ENCODE measurements at regions not wholly inside any gene's neighbourhood (a gene's known extent, or its start where the extent isn't known, plus 50 kb on each side); places are given as distances from the start of the nearest gene placed in this dataset.
"Not testable (repeated sequence)": the region's sequence is repeated elsewhere in the genome, so short reads cannot be mapped to it uniquely, and the experiment has no call there.

DNA sequence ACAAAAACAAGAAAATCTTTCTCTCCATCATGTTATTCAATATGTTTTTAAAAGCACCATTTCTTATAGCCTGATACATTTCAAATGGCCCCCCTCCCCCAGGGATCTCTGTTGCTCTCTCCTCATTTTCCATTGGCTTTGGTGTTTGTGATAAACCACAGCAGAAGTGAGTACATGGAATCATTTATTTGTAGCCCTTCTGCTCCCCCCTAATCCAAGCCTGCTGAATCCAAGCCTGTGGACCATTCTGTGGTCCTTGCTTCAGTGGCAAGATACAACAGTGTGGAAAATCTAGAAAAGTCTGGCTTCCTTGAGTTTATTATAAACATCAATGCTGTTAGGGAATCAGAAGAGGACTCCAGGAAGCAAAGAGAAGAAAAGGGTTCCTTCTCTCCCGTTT is 737.2 kb upstream of the TPTE start:
- not testable (repeated sequence) for DNase-seq (ENCODE audit: low read depth in 2 of 2)

DNA sequence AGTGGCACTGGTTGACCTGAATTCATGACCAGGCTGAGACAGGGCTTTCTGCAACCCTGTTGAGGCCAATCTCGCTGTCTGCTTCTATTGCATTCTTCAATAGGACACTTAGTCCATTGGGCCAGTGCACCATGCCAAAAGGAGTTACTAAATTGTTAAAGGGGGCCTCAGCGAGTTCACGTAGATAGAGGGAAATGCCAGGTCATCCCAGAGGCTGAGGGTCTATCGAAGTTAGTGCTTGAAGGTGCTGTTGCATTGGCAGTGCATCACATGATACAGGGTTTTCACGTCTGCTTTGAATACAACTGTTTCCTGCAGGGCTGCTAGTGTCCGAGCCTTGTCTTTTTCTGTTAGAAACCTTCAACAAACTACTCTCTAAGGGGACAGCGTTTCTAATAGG is 735.3 kb upstream of the TPTE start:
- not testable (repeated sequence) for DNase-seq (ENCODE audit: low read depth in 2 of 2)

DNA sequence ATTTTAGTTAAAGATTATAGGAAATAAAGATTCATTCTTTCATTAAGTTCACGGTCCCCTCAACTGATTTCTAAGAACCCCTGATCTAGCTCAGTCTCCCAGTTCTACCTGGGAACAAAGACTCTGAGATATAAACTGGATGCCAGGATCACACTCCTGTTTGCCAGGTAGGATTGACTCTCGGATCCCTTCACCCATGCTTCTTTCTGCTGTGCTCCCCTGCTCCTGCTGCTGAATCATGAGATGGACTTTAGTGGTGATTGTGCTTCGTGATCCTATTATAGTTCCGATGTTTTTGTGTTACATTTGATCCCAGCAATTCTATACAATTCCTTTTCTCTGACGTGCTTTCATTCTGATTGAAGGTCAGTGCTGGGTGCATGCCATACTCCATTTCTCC is 733.1 kb upstream of the TPTE start:
- DNase-seq (ENCODE audit: low read depth in 2 of 2) = not testable (repeated sequence)

DNA sequence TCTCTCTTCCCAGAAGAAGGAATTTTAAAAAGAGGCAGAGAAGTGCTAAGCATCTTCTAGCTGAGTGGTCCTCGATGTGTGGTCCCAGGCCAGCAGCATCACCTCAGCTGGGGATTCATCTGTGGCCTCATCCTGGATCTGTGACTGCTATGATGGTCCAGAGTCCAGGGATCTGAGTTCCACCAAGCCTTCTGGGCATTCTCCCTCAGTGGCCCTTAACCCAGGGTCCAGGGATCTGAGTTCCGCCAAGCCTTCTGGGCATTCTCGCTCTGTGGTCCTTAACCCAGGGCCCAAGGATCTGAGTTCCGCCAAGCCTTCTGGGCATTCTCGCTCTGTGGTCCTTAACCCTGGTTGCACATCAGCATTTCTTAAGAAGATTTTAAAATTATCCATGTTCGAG is 731.0 kb upstream of the TPTE start:
- not testable (repeated sequence) for DNase-seq (ENCODE audit: low read depth in 2 of 2)

DNA sequence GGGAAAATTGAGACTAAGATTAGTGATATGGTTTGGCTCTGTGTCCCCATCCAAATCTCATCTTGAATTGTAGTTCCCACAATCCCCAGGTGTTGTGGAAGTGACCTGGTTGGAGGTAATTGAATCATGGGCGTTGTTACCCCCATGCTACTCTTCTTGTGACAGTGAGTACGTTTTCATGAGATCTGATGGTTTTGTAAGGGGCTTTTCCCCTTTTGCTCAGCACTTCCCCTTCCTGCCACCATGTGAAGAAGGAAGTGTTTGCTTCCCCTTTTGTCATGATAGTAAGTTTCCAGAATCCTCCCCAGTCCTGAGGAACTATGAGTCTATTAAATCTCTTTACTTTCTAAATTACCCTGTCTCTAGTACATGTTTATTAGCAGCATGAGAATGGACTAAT is 729.9 kb upstream of the TPTE start:
- DNase-seq (ENCODE audit: low read depth in 2 of 2) = not testable (repeated sequence)

DNA sequence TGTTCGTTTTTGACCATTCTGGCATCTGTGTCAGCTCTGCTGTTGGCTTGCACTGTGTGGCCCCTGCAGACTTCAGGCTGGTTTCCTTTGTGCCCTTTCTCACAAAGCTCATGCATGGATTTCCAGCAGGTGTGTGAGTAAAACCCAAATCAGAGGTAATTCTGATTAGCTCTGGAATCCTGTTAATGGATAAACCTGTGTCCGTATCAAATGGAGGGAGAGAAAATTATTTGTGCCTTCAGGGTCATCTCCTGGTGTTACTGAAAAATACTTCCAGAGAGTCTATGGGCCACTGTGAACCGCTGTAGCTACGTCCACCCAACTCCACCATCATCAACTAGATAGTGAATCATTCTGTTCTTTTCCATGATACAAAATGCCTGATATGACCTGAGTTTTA is 726.1 kb upstream of the TPTE start:
- DNase-seq (ENCODE audit: low read depth in 2 of 2) = not testable (repeated sequence)

DNA sequence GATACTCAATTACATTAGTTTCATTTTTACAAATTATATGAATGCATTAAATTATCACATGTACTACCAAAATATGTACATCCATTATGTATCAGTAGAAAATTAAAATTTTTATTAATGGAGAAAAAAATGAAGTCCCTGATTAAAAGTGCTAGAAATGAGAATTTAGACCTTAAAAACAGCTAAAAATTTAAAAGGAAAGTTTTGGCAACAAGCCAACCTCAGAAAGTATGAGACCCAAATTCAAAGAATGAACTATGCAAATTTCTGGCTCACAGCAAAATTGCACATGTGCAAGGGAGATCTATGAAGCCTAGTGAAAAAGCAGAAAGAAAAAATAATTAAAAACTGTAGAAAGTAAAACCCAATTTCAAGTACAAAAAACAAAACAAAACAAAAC is 725.1 kb upstream of the TPTE start:
- not testable (repeated sequence) for DNase-seq (ENCODE audit: low read depth in 2 of 2)

DNA sequence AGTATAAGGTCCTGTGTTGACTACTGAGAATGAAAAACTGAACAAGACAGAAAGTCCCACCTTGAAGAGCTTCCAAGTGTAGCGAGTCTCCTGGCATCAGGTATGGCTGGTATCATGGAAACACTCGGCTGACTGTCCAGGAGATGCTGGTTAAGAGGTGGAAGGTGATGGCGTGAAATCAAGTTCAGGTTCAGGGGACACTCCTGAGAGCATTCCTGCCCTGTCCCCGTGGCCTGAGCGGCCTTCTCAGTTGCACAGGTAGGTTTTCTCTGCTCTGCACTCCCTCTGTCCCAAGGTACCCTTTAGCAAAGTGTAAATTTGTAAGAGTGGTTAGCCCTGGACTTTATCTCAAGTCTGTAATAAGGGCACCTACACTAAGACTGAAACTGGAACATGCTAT is 713.7 kb upstream of the TPTE start:
- DNase-seq (ENCODE audit: low read depth in 2 of 2) = not testable (repeated sequence)

DNA sequence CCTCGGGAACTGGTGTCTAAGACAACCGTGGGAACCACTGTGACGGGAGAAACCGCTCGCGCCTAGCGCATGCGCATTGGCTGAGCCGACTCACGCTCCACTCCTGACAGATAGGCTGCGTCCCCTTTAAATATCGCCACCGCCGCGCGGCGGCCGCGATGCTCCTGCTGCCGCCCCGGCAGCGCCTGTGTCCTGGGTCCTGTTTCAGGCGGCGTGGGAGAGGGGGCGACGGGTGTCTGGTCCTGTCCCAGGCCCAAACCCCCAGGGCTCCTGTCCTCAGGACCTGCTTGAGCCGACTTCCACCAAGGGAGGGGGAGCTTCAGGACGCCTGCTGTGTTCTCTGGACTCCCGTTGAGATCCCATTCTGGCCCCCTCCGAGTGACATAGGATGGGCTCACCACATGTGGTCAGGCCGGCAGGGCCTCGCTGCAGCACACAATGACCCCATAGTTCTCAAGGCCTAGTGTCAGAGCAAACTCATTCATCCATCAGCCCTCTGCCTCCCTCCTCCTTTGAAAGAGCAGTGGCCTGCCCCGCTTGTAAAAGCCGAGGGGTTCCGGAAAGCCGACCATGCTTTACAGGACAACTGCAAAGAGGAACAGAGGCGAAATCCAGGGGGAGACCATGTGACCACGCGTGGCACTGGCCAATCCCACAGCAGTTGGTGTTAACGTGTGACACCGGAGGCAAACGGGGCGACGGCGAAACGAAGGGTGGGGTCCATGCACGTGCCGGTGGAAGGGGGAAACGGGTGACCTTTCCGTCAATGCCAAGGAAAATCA is 710.0 kb upstream of the TPTE start:
- not testable (repeated sequence) for DNase-seq (ENCODE audit: low read depth in 2 of 2)

DNA sequence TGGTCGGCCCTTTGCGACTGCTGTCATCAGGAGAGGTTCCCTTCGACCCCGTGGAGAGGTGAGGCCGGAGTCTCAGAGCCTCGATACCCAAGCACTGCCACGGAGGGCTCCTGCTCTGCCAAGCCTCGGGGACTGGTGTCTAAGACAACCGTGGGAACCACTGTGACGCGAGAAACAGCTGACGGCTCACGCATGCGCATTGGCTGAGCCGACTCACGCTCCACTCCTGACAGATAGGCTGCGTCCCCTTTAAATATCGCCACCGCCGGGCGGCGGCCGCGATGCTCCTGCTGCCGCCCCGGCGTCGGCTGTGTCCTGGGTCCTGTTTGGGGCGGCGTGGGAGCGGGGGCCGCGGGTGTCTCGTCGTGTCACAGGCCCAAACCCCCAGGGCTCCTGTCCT is 708.9 kb upstream of the TPTE start:
- not testable (repeated sequence) for DNase-seq (ENCODE audit: low read depth in 2 of 2)

DNA sequence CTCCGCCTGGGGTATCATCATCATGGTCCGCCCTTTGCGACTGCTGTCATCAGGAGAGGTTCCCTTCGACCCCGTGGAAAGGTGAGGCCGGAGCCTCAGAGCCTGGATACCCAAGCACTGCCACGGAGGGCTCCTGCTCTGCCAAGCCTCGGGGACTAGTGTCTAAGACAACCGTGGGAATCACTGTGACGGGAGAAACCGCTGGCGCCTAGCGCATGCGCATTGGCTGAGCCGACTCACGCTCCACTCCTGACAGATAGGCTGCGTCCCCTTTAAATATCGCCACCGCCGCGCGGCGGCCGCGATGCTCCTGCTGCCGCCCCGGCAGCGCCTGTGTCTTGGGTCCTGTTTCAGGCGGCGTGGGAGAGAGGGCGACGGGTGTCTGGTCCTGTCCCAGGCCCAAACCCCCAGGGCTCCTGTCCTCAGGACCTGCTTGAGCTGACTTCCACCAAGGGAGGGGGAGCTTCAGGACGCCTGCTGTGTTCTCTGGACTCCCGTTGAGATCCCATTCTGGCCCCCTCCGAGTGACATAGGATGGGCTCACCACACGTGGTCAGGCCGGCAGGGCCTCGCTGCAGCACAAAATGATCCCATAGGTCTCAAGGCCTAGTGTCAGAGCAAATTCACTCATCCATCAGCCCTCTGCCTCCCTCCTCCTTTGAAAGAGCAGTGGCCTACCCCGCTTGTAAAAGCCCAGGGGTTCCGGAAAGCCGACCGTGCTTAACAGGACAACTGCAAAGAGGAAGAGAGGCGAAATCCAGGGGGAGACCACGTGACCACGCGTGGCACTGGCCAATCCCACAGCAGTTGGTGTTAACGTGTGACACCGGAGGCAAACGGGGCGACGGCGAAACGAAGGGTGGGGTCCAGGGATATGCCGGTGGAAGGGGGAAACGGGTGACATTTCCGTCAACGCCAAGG is 707.2 kb upstream of the TPTE start:
- not testable (repeated sequence) for DNase-seq (ENCODE audit: low read depth in 2 of 2)

DNA sequence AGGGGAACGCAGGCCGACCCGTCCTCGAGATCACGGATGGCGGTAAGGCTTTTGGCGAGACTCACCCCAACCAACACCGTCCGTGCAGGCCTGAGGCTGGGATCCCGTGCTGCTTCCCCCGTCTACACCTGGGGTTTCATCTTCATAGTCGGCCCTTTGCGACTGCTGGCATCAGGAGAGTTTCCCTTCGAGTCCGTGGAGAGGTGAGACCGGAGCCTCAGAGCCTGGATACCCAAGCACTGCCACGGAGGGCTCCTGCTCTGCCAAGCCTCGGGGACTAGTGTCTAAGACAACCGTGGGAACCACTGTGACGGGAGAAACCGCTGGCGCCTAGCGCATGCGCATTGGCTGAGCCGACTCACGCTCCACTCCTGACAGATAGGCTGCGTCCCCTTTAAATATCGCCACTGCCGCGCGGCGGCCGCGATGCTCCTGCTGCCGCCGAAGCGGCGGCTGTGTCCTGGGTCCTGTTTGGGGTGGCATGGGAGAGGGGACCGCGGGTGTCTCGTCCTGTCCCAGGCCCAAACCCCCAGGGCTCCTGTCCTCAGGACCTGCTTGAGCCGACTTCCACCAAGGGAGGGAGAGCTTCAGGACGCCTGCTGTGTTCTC is 706.1 kb upstream of the TPTE start:
- DNase-seq (ENCODE audit: low read depth in 2 of 2) = not testable (repeated sequence)

DNA sequence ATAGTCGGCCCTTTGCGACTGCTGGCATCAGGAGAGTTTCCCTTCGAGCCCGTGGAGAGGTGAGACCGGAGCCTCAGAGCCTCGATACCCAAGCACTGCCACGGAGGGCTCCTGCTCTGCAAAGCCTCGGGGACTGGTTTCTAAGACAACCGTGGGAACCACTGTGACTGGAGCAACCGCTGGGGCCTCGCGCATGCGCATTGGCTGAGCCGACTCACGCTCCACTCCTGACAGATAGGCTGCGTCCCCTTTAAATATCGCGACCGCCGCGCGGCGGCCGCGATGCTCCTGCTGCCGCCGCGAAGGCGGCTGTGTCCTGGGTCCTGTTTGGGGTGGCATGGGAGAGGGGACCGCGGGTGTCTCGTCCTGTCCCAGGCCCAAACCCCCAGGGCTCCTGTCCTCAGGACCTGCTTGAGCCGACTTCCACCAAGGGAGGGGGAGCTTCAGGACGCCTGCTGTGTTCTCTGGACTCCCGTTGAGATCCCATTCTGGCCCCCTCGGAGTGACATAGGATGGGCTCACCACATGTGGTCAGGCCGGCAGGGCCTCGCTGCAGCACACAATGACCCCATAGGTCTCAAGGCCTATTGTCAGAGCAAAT is 704.5 kb upstream of the TPTE start:
- DNase-seq (ENCODE audit: low read depth in 2 of 2) = not testable (repeated sequence)

DNA sequence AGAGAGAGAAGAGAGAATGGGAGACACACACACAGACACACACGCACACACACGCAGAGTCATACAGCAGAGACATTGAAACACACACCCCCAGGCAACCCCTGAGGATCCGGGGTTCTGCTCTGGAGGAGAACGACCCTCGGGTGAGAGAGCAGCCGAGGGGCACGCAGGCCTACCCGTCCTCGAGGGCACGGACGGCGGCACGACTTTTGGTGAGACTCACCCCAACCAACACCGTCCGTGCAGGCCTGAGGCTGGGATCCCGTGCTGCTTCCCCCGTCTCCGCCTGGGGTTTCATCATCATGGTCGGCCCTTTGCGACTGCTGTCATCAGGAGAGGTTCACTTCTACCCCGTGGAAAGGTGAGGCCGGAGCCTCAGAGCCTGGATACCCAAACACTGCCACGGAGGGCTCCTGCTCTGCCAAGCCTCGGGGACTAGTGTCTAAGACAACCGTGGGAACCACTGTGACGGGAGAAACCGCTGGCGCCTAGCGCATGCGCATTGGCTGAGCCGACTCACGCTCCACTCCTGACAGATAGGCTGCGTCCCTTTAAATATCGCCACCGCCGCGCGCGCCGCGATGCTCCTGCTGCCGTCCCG is 703.4 kb upstream of the TPTE start:
- not testable (repeated sequence) for DNase-seq (ENCODE audit: low read depth in 2 of 2)

DNA sequence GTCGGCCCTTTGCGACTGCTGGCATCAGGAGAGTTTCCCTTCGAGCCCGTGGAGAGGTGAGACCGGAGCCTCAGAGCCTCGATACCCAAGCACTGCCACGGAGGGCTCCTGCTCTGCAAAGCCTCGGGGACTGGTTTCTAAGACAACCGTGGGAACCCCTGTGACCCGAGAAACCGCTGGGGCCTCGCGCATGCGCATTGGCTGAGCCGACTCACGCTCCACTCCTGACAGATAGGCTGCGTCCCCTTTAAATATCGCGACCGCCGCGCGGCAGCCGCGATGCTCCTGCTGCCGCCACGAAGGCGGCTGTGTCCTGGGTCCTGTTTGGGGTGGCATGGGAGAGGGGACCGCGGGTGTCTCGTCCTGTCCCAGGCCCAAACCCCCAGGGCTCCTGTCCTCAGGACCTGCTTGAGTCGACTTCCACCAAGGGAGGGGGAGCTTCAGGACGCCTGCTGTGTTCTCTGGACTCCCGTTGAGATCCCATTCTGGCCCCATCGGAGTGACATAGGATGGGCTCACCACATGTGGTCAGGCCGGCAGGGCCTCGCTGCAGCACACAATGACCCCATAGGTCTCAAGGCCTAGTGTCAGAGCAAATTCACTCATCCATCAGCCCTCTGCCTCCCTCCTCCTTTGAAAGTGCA is 701.7 kb upstream of the TPTE start:
- DNase-seq (ENCODE audit: low read depth in 2 of 2) = not testable (repeated sequence)

DNA sequence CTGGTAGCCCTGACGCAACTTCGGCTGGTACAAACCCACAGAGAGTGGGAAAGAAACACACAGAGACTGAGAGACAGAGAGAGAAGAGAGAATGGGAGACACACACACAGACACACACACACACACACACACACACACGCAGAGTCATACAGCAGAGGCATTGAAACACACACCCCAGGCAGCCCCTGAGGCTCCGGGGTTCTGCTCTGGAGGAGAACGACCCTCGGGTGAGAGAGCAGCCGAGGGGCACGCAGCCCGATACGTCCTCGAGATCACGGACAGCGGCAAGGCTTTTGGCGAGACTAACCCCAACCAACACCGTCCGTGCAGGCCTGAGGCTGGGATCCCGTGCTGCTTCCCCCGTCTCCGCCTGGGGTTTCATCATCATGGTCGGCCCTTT is 700.8 kb upstream of the TPTE start:
- not testable (repeated sequence) for DNase-seq (ENCODE audit: low read depth in 2 of 2)

DNA sequence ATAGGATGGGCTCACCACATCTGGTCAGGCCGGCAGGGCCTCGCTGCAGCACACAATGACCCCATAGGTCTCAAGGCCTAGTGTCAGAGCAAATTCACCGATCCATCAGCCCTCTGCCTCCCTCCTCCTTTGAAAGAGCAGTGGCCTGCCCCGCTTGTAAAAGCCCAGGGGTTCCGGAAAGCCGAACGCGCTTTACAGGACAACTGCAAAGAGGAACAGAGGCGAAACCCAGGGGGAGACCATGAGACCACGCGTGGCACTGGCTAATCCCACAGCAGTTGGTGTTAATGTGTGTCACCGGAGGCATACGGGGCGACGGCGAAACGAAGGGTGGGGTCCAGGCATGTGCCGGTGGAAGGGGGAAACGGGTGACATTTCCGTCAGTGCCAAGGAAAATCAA is 699.9 kb upstream of the TPTE start:
- not testable (repeated sequence) for DNase-seq (ENCODE audit: low read depth in 2 of 2)

DNA sequence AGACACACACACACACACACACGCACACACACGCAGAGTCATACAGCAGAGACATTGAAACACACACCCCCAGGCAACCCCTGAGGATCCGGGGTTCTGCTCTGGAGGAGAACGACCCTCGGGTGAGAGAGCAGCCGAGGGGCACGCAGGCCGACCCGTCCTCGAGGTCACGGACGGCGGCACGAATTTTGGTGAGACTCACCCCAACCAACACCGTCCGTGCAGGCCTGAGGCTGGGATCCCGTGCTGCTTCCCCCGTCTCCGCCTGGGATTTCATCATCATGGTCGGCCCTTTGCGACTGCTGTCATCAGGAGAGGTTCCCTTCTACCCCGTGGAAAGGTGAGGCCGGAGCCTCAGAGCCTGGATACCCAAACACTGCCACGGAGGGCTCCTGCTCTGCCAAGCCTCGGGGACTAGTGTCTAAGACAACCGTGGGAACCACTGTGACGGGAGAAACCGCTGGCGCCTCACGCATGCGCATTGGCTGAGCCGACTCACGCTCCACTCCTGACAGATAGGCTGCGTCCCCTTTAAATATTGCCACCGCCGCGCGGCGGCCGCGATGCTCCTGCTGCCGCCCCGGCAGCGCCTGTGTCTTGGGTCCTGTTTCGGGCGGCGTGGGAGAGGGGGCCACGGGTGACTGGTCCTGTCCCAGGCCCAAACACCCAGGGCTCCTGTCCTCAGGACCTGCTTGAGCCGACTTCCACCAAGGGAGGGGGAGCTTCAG is 699.1 kb upstream of the TPTE start:
- not testable (repeated sequence) for DNase-seq (ENCODE audit: low read depth in 2 of 2)

DNA sequence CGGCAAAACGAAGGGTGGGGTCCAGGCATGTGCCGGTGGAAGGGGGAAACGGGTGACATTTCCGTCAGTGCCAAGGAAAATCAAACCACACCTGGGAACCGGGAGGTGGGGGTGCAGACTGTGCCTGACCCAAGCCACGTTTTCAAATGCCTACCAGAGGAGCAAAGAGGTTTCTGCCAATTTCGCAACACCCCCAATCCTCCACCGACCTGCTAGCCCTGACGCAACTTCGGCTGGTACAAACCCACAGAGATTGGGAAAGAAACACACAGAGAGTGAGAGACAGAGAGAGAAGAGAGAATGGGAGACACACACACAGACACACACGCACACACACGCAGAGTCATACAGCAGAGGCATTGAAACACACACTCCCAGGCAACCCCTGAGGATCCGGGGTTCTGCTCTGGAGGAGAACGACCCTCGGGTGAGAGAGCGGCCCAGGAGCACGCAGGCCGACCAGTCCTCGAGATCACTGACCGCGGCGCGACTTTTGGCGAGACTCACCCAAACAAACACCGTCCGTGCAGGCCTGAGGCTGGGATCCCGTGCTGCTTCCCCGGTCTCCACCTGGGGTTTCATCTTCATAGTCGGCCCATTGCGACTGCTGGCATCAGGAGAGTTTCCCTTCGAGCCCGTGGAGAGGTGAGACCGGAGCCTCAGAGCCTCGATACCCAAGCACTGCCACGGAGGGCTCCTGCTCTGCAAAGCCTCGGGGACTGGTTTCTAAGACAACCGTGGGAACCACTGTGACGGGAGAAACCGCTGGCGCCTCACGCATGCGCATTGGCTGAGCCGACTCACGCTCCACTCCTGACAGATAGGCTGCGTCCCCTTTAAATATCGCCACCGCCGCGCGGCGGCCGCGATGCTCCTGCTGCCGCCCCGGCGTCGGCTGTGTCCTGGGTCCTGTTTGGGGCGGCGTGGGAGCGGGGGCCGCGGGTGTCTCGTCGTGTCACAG is 697.9 kb upstream of the TPTE start:
- DNase-seq (ENCODE audit: low read depth in 2 of 2) = not testable (repeated sequence)
